Tibial nerve (tissue), 4 donors: ENCODE measurements at regions not wholly inside any gene's neighbourhood (a gene's known extent, or its start where the extent isn't known, plus 50 kb on each side); places are given as distances from the start of the nearest gene placed in this dataset.
A peak's percentile ranks its signal among the peaks of the same experiment; 100 is the strongest.

Source experiments
- DNase-seq, 2 donors: peaks; one replicate each; pipeline ENCODE4 v3.0.0-alpha.2; 2019; ENCODE audit warnings: low spot score in 2 of 2
- H3K27ac ChIP-seq, 4 donors: fragments of 200-600 bp; sonication (generic) in 3 of 4; one replicate each; pipeline ENCODE4 v1.5.1; 2017 to 2019; ENCODE audit warnings: mild to moderate bottlenecking in 1 of 4
- H3K27me3 ChIP-seq, 2 donors: fragments of 200-600 bp; sonication (generic) in 1 of 2; one replicate each; pipeline versions ENCODE4 v1.5.1 to v1.6.0; 2017 to 2019
- H3K36me3 ChIP-seq, 3 donors: fragments of 200-600 bp; sonication (generic); one replicate each; pipeline ENCODE4 v1.5.1; 2018 to 2019
- H3K4me1 ChIP-seq, 4 donors: fragments of 200-600 bp; sonication (generic) in 3 of 4; one replicate each; pipeline ENCODE4 v1.5.1; 2017 to 2019
- H3K4me3 ChIP-seq, 4 donors: fragments of 200-600 bp; sonication (generic) in 3 of 4; one replicate each; pipeline ENCODE4 v1.5.1; 2017 to 2019; ENCODE audit warnings: mild to moderate bottlenecking in 1 of 4, moderate library complexity in 1 of 4
- H3K9me3 ChIP-seq, 4 donors: fragments of 200-600 bp; sonication (generic) in 3 of 4; one replicate each; pipeline ENCODE4 v1.5.1; 2017 to 2019
- CTCF ChIP-seq, 5 experiments: fragments of 200-600 bp in 3 of 5; fragments of 450-650 bp in 2 of 5; sonication (generic) in 3 of 5; IDR thresholded peaks; one replicate each; pipeline ENCODE4 v1.5.1; 2016 to 2019; ENCODE audit warnings: antibody characterized with exemption in 5 of 5, mild to moderate bottlenecking in 3 of 5, moderate library complexity in 2 of 5
- EP300 ChIP-seq, 2 donors: sonication (generic); formaldehyde crosslinking; IDR thresholded peaks; one replicate each; pipeline ENCODE4 v1.6.1; 2017; ENCODE audit warnings: antibody characterized with exemption in 2 of 2, mild to moderate bottlenecking in 1 of 2
- POLR2A ChIP-seq, 2 donors: fragments of 450-650 bp; IDR thresholded peaks; one replicate each; pipeline ENCODE4 v1.6.1; 2017; ENCODE audit warnings: antibody characterized with exemption in 2 of 2, mild to moderate bottlenecking in 2 of 2, moderate library complexity in 2 of 2
- whole genome bisulfite sequencing, 2 donors: methylation state at CpG; one replicate each; pipeline ENCODE4 v1.1.5; 2018; 5-methylcytosine and 5-hydroxymethylcytosine counted together

GRCh38 chr12:46531059-46531785, 158.6 kb upstream of the SLC38A2 start:
- Histone ChIP-seq H3K4me3 (no peak overlapping the region), H3K27me3 (no peaks in the 10 kb centered on the region), H3K27ac (no peak overlapping the region), H3K36me3 (no peaks in the 10 kb centered on the region), H3K4me1 (peaks cover 0 to 12% (median 0%) of the 10 kb centered on the region in 4 donors), H3K9me3 (peaks cover 0 to 19% (median 0%) of the 10 kb centered on the region in 4 donors)
- no peak for DNase-seq
- WGBS, 2 donors, result 95 to 100% methylated on average over 2 to 6 of the region's 6 CpGs
- TF ChIP-seq EP300 (IDR thresholded peaks at IDR 0.05), result no peak
- no peak for TF ChIP-seq POLR2A (IDR thresholded peaks at IDR 0.05)

- Histone ChIP-seq H3K27ac (no peak overlapping the region), H3K9me3 (peaks cover 0 to 19% (median 0%) of the 10 kb centered on the region in 4 donors), H3K36me3 (no peaks in the 10 kb centered on the region), H3K4me3 (no peak overlapping the region), H3K4me1 (peaks cover 0 to 12% (median 0%) of the 10 kb centered on the region in 4 donors), H3K27me3 (no peaks in the 10 kb centered on the region)
- WGBS, 2 donors, result 95 to 100% methylated on average over 4 to 14 of the region's 14 CpGs
- TF ChIP-seq POLR2A (IDR thresholded peaks at IDR 0.05) (no peak), EP300 (IDR thresholded peaks at IDR 0.05) (no peak), CTCF (IDR thresholded peaks at IDR 0.05) (no peak)
- DNase-seq, result no peak
These were observed 157.9 kb upstream of the SLC38A2 start for GRCh38 chr12:46530373-46531056.

- WGBS, 2 donors, result 65 to 100% methylated on average over 3 of the region's 3 CpGs
- no peak overlapping the region for H3K27ac ChIP-seq
- no peaks in the 10 kb centered on the region for H3K36me3 ChIP-seq
- H3K27me3 ChIP-seq, result no peaks in the 10 kb centered on the region
- no peak for DNase-seq
- no peak overlapping the region for H3K4me3 ChIP-seq
- peaks cover 0 to 29% (median 0%) of the 10 kb centered on the region in 4 donors for H3K4me1 ChIP-seq
- TF ChIP-seq POLR2A (IDR thresholded peaks at IDR 0.05) (no peak), EP300 (IDR thresholded peaks at IDR 0.05) (no peak), CTCF (IDR thresholded peaks at IDR 0.05) (no peak)
- H3K9me3 ChIP-seq, result peaks cover 0 to 16% (median 0%) of the 10 kb centered on the region in 4 donors
These were observed 153.7 kb upstream of the SLC38A2 start for GRCh38 chr12:46526233-46526632.

- TF ChIP-seq EP300 (IDR thresholded peaks at IDR 0.05) (peak in 1 of 2 donors; percentile 14), CTCF (IDR thresholded peaks at IDR 0.05) (no peak)
- Histone ChIP-seq H3K27me3 (no peaks in the 10 kb centered on the region), H3K27ac (peak overlapping the region in 1 of 4 donors; percentile 18), H3K9me3 (peaks cover 0 to 13% (median 0%) of the 10 kb centered on the region in 4 donors), H3K36me3 (no peaks in the 10 kb centered on the region), H3K4me1 (peaks cover 0 to 29% (median 0%) of the 10 kb centered on the region in 4 donors), H3K4me3 (no peak overlapping the region)
- WGBS, 2 donors, result 48 to 49% methylated on average over 2 of the region's 2 CpGs
- DNase-seq, result peak; percentile 28 to 54
These were observed 152.2 kb upstream of the SLC38A2 start for GRCh38 chr12:46524778-46525177.

GRCh38 chr12:46523863-46524770, 151.5 kb upstream of the SLC38A2 start:
- Histone ChIP-seq H3K4me3 (no peak overlapping the region), H3K4me1 (peaks cover 0 to 35% (median 0%) of the 10 kb centered on the region in 4 donors), H3K36me3 (no peaks in the 10 kb centered on the region), H3K27me3 (no peaks in the 10 kb centered on the region), H3K27ac (peak overlapping the region in 2 of 4 donors; percentile 18 to 44), H3K9me3 (peaks cover 0 to 13% (median 0%) of the 10 kb centered on the region in 4 donors)
- WGBS, 2 donors, result 65 to 66% methylated on average over 10 of the region's 10 CpGs
- no peak for TF ChIP-seq EP300 (IDR thresholded peaks at IDR 0.05)
- TF ChIP-seq POLR2A (IDR thresholded peaks at IDR 0.05), result no peak
- no peak for TF ChIP-seq CTCF (IDR thresholded peaks at IDR 0.05)
- DNase-seq, result no peak
